Kidney (tissue), 13 donors: ENCODE measurements at regions not wholly inside any gene's neighbourhood (a gene's known extent, or its start where the extent isn't known, plus 50 kb on each side); places are given as distances from the start of the nearest gene placed in this dataset.

ENCODE experiments used
- DNase-seq, 5 donors: peaks; one replicate each; pipeline ENCODE4 v3.0.0-alpha.2; 2013 to 2020
- FAIRE-seq: peaks from 2 replicates; lab custom pipeline; 2012; peaks lifted over from hg19 to GRCh38; lab: Jason Lieb, UNC
- H3K27ac ChIP-seq, 2 donors: one replicate each; pipeline ENCODE4 v1.7.0; 2013; ENCODE audit warnings: low read depth in 2 of 2, low read length in 2 of 2, inconsistent platforms in 1 of 2
- H3K27me3 ChIP-seq: one replicate; pipeline ENCODE4 v1.7.1; 2013; ENCODE audit warnings: low read length, inconsistent platforms; ENCODE audit not compliant: control insufficient read depth, insufficient read depth
- H3K36me3 ChIP-seq, 3 donors: one replicate each; pipeline versions ENCODE4 v1.7.0 to v1.7.1; 2013; ENCODE audit warnings: low read length in 3 of 3, control low read depth in 1 of 3, inconsistent platforms in 1 of 3; ENCODE audit not compliant: insufficient read depth in 3 of 3, control insufficient read depth in 2 of 3
- H3K4me1 ChIP-seq, 3 donors: one replicate each; pipeline versions ENCODE4 v1.7.0 to v1.7.1; 2013; ENCODE audit warnings: low read length in 3 of 3, inconsistent platforms in 1 of 3, low read depth in 1 of 3; ENCODE audit not compliant: control insufficient read depth in 2 of 3, insufficient read depth in 2 of 3
- H3K4me3 ChIP-seq, 3 donors: one replicate each; pipeline versions ENCODE4 v1.7.0 to v1.8.1; 2013; ENCODE audit warnings: low read length in 3 of 3, control low read depth in 1 of 3, inconsistent platforms in 1 of 3
- H3K9ac ChIP-seq, 3 donors: one replicate each; pipeline versions ENCODE4 v1.7.0 to v1.7.1; 2013; ENCODE audit warnings: low read length in 3 of 3, control low read depth in 1 of 3, inconsistent platforms in 1 of 3
- H3K9me3 ChIP-seq, 3 donors: one replicate each; pipeline versions ENCODE4 v1.7.0 to v1.7.1; 2013; ENCODE audit warnings: low read length in 3 of 3, control low read depth in 1 of 3, inconsistent platforms in 1 of 3; ENCODE audit not compliant: control insufficient read depth in 2 of 3, insufficient read depth in 1 of 3
- intact Hi-C: fragments of 100-400 bp; cut with DNase I; formaldehyde crosslinking; loops from one replicate; pipeline ENCODE4 v1.11.1; 2022
- TF ChIP-seq, protein P1 (sequence below): IDR thresholded peaks from 3 replicates; pipeline ENCODE4 v1.5.1; 2012; ENCODE audit warnings: mild to moderate bottlenecking, moderate library complexity, borderline replicate concordance; ENCODE audit not compliant: insufficient read depth; ENCODE audit errors: extremely low read depth
- donor health status: control.
- donor health status: control.
- donor health status: control.
- donor health status: control.
- donor health status: control.
- donor health status: DM: yes; HTN: yes; CAD: no.
- donor health status: Normal renal cell carcinoma (clear cell type).

DNA sequence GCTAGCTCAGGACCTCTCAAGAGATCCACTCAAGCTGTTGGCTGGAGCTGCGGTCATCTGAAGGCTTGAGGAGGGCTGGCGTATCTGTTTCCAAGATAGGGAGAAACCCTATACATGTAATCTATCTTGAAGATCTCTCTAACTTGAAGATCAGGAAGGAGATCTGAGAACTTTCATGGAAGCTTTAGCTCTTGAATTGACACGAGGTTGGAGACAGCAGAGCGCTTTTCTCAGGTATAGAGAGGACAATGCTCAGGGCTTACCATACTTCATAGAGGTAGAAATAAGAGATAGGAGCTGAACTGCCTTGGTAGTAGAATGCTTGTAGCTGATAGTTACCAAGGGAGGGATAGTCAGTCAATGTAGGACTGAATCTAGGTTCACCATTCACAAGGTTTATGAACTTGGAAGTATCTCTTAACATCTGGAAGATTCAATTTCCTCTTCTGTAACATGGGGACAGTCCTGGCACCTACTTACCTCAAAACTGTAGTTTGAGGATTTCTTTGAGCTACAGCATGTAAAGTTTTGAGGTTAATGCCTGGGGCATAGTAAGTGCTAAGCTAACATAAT is 267.0 kb upstream of the MAF start:
- no peak for FAIRE-seq
- no peaks in the 10 kb centered on the region for H3K9me3 ChIP-seq
- H3K27ac ChIP-seq: no peak overlapping the region
- H3K9ac ChIP-seq: no peak overlapping the region
- intact Hi-C loops: no loop called here
- no peaks in the 10 kb centered on the region for H3K27me3 ChIP-seq
- H3K36me3 ChIP-seq: no peaks in the 10 kb centered on the region
- no peaks in the 10 kb centered on the region for H3K4me1 ChIP-seq
- TF ChIP-seq, protein P1, sequence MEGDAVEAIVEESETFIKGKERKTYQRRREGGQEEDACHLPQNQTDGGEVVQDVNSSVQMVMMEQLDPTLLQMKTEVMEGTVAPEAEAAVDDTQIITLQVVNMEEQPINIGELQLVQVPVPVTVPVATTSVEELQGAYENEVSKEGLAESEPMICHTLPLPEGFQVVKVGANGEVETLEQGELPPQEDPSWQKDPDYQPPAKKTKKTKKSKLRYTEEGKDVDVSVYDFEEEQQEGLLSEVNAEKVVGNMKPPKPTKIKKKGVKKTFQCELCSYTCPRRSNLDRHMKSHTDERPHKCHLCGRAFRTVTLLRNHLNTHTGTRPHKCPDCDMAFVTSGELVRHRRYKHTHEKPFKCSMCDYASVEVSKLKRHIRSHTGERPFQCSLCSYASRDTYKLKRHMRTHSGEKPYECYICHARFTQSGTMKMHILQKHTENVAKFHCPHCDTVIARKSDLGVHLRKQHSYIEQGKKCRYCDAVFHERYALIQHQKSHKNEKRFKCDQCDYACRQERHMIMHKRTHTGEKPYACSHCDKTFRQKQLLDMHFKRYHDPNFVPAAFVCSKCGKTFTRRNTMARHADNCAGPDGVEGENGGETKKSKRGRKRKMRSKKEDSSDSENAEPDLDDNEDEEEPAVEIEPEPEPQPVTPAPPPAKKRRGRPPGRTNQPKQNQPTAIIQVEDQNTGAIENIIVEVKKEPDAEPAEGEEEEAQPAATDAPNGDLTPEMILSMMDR: no peak
- no peak for DNase-seq
- H3K4me3 ChIP-seq: no peak overlapping the region

DNA sequence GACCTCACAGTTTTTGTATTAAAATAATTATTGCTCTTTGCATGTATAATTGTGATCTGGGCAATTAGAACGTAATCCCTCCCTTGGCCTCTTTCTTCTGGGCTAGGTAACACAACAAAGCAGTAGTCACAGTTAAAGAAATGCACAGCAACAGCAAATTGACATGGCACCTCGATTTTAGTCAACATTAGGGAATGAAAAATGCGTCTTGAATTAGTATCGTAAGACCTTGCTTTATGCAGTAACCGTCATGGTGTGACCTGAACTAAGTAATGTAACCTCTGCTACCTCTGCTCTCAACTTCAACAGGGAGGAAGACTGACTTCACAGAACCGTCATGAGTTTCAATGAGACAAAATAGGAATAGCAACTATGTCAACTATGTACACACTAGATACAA is 265.4 kb upstream of the MAF start:
- FAIRE-seq: no peak
- Histone ChIP-seq H3K4me1 (no peaks in the 10 kb centered on the region), H3K4me3 (no peak overlapping the region), H3K36me3 (no peaks in the 10 kb centered on the region), H3K27ac (no peak overlapping the region), H3K9ac (no peak overlapping the region), H3K9me3 (no peaks in the 10 kb centered on the region), H3K27me3 (no peaks in the 10 kb centered on the region)
- intact Hi-C loops: no loop called here
- no peak for DNase-seq
- TF ChIP-seq, protein P1: no peak

DNA sequence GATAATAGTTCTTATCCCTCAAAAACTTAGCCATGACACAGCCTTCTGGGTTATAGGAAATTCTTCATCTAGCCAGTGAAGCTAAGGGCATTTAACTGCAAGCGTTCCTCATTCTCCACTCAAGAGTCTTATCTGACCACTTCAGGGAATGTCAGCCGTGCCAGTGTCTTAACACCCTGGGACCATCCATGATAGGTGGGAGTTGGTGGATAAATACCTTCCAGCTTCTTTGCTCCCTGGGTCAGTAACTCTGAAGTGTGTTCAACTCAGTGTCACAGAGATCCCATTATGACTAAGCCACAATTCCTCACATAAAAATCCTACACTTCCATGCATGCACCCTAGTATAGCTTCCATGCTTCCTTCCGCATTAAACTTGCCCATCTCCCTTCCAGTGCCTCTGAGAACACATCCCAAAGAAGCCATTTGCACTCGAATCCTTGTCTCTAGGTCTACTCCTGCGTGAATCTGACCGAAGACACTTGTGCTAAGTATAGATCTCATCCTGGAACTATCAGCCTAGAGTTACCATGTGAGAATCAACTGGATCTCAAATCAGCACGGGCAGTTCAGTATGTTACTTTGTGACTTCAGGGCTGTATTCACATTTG is 264.3 kb upstream of the MAF start:
- H3K27ac ChIP-seq: no peak overlapping the region
- TF ChIP-seq, protein P1: no peak
- no peak for DNase-seq
- H3K4me1 ChIP-seq: no peaks in the 10 kb centered on the region
- no peaks in the 10 kb centered on the region for H3K36me3 ChIP-seq
- no peak overlapping the region for H3K4me3 ChIP-seq
- H3K9me3 ChIP-seq: no peaks in the 10 kb centered on the region
- H3K27me3 ChIP-seq: no peaks in the 10 kb centered on the region
- H3K9ac ChIP-seq: no peak overlapping the region
- no peak for FAIRE-seq
- intact Hi-C loops: no loop called here
